Hepatocyte (in vitro differentiated cells): ENCODE measurements at regions not wholly inside any gene's neighbourhood (a gene's known extent, or its start where the extent isn't known, plus 50 kb on each side); places are given as distances from the start of the nearest gene placed in this dataset.
A peak's percentile ranks its signal among the peaks of the same experiment; 100 is the strongest.

Experiments used
- CTCF ChIP-seq: fragments of 200-600 bp; sonication (generic); IDR thresholded peaks from 2 replicates; pipeline ENCODE4 v1.5.1; 2016; ENCODE audit warnings: antibody characterized with exemption, mild to moderate bottlenecking; ENCODE audit not compliant: poor library complexity
- EZH2 ChIP-seq: fragments of 200-600 bp; sonication (generic); IDR thresholded peaks from 2 replicates; pipeline ENCODE4 v1.6.1; 2016; ENCODE audit warnings: antibody characterized with exemption, mild to moderate bottlenecking, borderline replicate concordance

GRCh38 chr4:184287697-184288255, 70.1 kb upstream of the ENPP6 start:
- TF ChIP-seq CTCF, result peak; percentile 63
- TF ChIP-seq EZH2, result no peak
